ENCODE measurements at regions not wholly inside any gene's neighbourhood (a gene's known extent, or its start where the extent isn't known, plus 50 kb on each side); places are given as distances from the start of the nearest gene placed in this dataset.

DNA sequence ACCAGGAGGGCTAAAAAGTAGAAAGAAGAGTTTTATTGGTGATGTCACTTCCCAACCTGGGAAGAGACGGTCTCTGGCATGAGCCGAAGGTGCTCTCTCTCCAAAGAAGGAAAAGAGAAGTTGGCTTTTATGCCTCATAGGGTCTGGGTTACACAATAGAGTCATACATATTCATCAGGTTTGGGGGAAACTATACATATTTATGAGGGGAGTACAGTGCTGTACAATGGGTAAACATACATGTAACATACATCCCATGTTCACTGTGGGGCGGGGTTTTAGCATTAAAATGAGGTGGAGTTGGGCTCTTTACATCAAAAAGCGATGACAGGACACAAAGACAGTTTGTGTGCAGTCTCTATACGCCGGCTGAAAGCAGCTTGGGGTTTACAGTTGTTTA lies 701.7 kb downstream of the TYW1 start:
- DNase-seq, result no peak

DNA sequence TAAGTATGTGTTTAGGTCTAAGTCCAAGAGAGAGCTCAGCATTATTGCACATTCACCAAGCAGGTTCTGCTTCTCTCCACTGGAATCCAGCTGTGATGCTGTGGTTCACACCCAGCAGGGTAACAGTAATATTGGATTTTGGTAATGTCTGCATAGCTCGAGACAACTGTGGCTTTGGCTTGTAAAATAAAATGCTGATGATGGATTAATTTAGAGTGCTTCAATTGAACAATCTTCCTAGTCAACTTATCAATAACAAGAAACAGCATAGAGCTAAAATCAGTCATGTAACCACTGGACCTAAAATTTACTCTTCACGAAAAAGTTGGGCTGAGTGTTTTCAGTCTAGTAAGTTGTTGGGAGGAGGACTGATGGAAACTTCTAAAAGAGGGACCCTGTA lies 709.2 kb downstream of the TYW1 start:
- DNase-seq, result no peak

DNA sequence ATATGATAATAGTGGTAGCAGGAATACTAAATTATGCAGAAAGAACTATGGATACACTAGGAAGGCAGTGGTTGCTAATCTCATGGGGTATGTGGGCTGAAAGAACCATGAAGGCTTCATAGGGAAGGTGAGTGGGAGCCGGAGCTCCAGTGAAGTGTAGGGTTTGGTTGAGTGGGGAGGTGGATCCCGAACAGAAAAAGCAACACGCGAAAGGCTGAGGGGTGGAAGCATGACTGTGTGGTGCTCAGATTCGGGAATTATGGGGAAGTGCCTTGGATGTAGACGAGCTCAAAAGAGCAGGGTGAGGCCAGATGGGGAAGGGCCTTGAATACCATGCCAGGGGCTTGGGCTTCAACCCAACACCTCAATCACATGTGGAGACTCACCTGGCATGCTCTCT lies 715.1 kb downstream of the TYW1 start:
- no peak for DNase-seq

DNA sequence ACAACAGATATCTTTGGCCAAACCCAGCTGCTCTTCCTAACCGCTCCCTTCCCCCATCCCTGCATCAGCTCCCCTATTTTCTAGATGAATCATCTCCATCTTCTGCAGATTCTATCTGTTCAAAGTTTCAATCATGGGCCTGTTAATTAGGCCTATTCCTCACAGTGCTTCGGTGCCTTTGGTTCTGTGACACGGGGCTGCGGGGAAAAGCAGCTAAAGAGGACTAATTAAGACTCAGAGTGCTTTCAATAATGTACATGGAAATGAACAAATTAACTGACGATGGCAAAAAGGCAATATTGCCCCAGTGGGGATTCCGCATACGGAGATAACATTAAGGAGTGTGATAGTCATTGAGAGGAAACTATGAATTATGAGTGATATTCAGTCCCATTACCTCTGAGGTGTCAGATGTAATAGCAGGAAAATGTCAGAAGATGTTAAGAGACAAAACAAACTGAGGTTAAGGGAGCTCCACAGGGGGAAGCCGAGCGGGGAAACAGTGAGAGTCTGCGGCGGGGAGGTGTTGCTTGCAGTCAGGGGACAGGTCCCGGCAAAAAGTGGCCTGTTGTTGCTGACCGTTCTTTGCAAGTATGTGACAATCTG lies 716.9 kb downstream of the TYW1 start:
- no peak for DNase-seq

DNA sequence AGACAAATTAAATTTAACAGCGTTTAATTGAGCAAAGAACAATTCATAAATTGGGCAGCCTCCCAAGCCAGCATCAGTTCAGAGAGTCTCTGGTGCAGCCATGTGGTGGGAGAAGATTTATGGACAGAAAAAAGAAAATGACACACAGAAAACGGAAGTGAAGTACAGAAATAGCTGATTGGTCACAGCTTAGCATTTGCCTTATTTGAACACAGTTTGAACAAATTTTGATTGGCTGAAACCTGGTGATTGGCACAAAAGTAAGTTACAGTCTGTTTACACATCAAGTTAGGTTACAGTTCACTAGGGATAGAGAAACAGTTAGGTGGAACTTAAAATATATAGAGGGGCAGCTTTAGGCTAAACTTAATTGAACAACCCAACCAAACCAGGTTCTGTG lies 720.1 kb downstream of the TYW1 start:
- no peak for DNase-seq

DNA sequence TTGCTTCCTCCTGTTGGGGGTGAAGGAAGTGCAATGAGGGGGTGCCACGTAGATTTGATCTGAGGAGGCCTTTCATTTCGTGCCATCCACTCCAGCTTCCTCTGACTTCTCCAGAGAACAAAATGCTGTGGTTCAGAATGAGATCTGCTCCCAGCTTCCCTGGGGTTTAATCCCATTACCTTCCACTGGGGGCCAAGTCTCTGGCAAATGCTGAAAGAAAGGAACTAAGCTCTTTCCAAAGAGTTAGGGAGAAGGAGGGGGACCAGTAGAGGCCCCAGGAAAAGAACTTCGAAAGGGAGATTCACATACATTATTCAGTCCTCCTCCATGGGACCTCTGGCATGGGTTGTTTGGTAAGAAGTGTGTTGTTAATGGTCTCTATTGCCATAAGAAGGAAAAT lies 727.0 kb downstream of the TYW1 start:
- no peak for DNase-seq

DNA sequence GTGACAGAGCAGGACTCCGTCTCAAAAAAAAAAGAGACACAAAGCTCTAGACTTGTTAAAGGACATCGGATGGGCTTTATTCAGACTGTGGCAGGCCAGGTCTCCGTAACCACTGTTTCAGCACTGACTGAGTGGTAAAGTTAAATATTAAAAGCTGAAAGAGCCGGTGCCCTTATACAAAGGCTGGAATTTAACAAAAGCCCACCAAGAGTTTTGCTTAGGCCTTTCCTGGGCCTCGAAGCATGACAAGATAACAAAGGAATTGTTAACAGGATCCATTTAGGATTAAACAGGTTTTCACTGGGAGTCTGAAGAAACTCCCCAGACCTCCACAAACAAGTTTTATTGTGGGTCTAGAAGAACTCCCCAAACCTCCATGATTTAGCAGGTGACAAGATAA lies 727.8 kb downstream of the TYW1 start:
- DNase-seq, result no peak

DNA sequence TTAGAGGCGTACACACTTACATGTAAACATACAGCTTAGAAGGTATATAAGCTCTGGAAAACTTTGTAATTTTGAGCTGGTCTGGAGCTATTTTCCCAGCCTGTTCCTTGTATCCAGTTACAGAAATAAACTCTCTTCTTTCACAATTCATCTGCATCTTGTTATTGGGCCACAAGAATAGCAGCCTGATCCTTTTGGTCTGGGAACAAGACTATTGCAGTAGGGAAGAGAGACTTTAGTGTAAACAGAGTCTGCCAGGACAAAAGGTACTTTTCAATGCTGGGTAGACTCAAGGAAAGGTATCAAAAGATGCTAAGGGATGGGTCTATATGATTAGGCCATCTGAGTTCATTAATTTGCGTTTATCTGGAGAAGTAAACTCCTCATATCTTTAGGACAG lies 728.3 kb downstream of the TYW1 start:
- no peak for DNase-seq

DNA sequence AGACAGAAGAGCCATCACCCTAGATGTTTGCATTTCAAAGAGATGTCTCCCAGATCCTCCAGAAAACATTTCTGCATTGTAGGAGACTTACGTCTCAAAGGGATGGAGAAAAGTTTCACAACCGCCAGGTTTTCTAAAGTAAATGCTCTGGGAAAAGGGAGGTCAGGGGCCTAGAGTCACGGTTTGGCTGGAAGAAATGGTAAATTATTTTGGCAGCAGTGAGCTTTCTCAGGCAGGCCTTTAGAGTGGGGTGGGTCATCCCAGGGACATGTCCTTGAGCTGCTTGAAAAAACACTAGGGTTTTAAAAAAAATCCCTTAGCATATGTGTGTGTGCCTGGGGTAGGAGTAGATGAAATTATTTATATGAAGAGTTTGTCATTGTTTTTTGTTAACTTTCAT lies 728.8 kb downstream of the TYW1 start:
- no peak for DNase-seq

DNA sequence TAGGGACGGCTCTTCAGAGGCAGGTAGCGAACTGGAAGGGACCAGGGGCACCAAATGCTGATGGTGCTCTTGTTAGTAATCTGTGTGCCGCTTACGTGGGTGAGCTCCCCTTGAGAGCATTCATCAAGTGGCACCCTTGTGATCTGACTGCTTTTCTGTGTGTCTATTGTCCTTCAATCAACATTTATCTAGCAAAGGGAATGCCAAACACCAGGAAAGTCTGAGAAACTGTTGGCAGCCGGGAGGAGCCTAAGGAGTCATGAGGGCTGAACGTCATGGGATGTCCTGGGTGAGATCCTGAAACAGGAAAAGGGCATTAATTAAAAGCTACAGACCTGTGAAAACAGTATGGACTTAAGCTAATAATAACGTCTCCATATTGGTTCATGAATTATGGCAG lies 733.1 kb downstream of the TYW1 start:
- DNase-seq, result no peak

DNA sequence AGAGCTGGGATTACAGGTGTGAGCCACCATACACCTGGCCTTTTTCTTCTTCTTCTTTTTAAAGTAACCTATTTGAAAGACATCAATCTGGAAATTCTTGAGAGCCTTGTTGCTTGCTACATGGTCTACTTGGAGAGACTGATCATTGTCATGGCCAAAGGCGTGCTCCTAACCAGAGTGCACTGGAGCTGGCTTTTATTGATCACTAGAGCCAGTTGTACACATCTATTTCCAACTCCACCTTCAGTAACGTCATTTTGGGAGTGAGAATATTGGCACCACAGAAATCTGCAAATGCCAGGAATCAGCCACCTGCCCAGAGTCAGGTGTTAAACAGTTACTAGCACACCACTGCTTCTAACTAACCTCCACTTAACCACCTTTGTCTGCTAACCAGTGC lies 735.1 kb downstream of the TYW1 start:
- no peak for DNase-seq

DNA sequence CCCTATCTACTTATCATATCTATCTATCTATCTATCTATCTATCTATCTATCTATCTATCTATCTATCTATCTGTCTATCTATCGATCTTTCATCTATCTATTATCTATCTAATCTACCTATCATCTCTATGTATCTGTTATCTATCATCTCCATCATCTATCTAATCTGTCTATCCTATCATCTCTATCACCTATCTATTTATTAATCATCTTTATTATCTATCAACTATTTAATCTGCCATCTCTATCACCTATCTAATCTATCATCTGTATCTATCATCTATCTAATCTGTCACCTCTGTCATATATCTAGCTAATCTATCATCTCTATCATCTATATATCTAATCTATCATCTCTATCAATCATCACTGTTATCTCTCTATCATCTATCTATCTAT lies 736.3 kb downstream of the TYW1 start:
- no peak for DNase-seq

DNA sequence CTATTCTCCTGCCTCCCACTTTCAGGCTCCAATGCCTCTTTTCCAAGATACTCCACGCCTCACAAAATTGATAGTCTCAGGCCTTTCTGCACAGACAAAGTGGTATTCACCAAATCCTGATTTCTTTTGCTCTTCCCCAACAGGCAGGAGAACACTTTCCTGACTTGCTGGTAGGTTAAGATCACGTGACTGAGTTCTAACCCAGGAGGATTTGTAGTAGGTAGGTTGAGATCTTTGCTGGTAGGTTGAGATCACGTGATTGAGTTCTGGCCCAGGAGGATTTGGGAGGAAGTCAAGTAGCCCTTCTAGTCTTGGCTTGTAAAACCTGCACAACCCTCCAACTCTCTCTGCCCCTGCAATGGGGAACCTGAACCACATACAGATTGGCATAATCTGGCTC lies 741.5 kb downstream of the TYW1 start:
- DNase-seq, result no peak

DNA sequence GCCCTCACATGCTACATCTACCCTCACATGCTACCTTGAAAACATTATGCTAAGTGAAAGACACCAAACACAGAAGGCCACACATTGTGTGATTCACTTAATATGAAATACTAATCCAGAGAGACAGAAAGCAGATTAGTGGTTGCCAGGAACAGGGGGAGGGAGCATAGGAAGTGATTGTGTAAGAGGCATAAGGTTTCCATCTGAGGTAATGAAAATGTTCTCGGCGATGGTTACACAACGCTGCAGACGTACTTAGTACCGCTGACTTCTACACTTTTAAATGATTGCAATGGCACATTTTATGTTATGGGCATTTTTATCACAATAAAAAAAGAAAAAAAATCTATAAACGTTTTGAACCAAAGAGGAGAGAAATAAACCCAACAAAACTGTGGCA lies 742.3 kb downstream of the TYW1 start:
- DNase-seq, result no peak

DNA sequence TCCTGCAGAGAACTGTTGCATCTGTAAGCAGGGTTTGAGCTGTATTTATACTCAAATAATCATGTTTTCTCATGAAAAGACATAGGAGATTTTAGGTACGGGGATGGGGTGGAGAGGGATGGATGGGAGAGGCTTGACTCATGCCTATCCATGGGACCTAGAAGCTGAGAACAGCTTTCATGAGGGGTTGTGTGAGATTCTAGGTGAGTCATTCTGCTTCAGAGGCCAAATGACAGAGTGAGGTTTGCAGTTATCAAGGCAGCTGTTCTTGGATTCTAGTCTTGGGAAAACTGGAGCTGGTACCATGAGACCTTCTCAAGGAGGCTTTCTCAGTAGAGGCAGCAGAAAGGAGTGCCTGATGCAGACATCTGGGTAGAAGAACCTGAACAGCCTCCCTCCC lies 746.9 kb downstream of the TYW1 start:
- DNase-seq, result no peak

DNA sequence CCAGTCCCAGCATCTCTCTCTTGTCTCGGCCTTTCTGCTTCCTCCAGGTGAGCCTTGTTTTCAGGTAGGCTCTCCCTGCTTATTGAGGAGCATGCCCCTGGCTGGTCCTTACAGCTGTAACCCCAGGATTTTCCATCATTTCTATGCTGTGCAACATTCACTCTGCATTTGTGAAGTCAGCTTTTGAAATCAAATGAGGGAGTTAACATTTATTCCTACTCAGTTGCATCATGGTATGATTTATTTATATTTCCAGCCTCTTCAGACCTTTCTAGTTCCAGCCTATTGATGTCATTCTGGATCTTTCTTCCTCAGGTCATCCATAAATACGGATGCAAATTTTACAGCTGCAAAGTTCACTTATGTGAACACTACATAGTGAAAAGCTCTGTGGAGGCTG lies 755.6 kb downstream of the TYW1 start:
- no peak for DNase-seq

DNA sequence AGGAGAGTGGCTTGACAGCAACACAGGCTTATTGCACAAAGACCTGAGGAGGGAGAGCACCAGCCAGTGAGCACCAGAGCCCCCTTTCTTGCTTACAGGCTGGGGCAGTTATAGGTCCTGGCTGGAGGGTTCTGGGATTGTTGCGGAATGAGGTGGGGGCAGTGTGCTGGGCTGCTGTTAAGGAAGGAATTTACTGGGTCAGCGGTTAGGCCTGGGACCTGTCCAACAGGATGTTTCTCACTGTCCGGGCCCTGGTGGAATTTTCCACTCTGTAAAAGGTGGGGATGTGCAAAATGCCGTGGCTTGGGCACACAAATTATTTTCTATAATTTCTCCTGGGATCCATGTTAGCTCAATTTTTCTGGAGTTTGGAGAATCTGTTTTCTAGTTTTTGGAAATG lies 757.3 kb downstream of the TYW1 start:
- DNase-seq, result no peak

DNA sequence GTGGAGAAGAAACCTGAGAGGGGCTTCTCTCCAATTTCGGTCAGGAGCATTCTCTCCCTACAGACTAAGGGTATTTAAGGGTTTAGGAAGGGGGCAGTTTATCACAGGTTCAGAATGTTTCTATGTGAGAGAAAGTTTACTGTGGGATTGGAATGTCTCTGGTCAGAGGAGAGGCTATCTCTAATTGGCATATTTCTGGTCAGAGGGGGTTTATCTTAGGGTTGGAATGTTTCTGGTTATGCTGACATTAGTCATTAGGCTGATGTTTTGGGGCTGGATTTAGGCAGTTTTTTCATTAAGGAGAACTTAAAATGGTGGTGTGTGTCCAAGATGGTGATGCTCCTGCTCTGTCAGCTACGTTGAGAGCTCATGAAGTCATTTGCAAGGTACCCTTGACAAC lies 758.0 kb downstream of the TYW1 start:
- DNase-seq, result no peak

DNA sequence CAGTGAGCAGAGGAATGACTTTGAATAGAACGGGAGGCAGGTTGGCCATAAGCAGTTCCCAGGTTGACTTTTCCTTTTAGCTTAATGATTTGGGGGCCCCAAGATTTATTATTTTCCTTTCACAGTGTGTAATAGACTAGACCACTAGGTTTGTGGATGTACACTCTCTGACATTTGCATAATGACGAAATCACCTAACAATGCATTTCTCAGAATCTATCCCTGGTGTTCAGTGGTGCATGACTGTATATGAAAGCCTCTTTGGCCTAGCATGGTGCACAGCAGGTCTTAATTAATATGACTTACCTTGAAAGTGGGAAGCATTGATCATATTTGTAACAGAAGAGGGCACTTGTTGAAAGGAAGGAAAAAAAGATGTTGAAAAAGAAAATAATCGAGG lies 761.9 kb downstream of the TYW1 start:
- no peak for DNase-seq

DNA sequence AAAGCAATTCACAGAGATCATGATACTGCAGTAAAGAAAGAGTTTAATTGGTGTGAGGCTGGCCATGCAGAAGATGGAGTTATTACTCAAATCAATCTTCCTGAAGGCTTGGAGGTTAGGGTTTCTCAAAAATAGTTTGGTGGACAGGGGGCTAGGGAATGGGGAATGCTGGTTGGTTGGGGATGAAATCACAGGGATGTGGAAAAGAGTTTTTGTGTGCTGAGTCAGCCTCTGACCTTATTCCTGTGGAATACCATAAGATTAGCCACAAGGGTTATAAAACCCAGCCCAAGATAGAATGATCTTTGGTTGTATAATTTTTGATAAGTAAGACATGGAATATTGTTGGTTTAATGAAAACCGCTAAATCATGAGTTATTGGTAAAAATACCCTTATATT lies 764.3 kb downstream of the TYW1 start:
- no peak for DNase-seq

DNA sequence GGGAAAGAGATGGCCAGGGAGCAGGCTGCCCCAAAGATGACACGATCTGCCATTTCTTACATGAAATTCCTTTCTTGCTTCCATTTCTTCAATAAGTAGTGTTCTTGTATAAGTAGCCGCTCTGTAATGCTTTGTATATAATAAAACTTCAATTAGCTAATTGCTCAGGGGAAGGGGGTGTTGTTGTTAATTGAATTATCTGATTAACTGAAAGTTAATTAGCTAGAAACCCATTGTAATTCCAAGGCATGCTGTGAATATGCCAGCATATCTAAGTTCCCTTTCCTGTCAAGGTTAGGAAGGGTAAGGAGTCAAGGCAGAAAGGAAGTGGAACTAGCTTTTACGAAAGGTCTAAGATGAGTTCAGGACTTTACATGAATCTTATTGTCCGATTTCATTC lies 765.9 kb downstream of the TYW1 start:
- no peak for DNase-seq

DNA sequence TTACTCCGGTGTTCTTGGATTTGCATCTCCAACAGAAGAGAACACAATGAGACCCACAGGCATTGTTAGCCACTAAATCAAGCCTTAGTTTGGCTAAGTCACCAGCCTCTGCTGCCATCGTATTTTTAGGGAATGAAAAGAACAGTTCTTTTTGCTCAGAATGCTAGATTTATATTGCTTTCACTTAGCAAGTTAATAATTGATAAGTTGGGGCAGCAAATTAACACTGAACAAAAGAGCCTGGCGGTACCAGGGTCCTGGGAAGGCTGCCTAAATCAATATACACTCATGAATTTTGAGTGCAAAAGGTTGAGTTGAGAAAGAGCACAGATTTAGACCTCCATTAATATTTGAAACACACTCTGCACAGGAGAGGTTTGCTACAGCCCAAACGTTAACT lies 767.7 kb downstream of the TYW1 start:
- DNase-seq, result no peak

DNA sequence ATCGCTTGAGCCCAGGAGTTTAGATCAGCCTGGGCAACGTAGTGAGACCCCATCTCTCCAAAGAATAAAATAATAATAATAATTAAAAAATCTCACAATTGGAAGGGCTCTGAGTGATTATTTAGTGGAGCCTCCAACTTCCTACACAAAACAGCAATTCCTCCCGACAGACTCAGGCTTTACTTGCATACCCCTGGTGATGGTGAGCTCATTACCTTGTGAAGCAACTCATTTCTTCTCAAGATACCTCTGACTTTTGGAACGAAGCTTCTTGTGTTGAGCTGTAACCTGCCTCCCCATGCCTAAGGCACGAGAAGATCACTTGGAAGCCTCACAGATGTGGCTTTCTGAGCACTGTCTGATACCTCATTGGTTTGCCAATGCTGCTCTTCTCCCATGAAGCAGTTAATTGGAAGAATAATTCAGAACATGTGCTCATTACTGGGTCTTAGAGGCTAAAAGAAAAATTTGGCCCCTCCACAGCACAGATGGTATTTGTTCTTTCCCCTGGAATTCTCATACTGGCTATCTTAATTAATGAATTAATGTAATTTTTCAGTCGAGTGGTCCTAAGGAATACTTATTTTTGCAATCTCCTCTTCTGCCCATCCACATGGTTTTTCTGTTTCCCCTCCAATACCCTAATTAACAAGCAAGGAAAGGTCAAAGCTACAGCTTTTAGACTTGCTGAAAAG lies 769.0 kb downstream of the TYW1 start:
- DNase-seq, result no peak

DNA sequence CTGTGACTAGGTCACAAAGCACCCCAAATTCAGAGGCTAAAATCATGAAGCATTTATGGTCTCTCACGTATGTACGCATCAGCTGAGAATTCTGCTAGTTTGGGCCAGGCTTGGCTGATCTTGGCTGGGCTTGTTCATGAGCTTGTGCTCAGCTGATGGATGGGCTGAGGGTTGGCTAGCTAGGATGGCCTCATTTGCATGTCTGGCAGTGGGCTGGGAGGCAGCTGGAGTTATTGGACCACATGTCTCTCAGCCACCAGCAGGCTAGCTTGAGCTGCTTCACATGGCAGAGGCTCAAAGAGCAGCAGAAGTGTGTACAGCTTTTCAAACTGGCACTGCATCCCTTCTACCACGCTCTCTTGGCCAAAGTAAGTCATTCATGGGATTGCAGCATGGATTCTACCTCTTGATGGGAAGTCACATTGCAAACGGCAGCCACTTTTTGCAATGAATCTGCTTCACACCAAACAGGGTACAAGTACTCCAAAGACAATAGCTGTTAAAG lies 770.3 kb downstream of the TYW1 start:
- no peak for DNase-seq

All from NK-92 treated with Interleukin-12 subunit alpha and Interleukin-12 subunit beta, amount 100 ng/mL, for 24 hours (cell line).